Thoracic aorta (tissue), 2 donors: ENCODE measurements at regions not wholly inside any gene's neighbourhood (a gene's known extent, or its start where the extent isn't known, plus 50 kb on each side); places are given as distances from the start of the nearest gene placed in this dataset.

Experiments
- ATAC-seq: fragments of 150-250 bp; one replicate; pipeline ENCODE4 v1.8.0; 2017; ENCODE audit warnings: low read depth; ENCODE audit not compliant: insufficient number of reproducible peaks, low FRiP score
- DNase-seq: peaks from one replicate; pipeline ENCODE4 v3.0.0-alpha.2; 2020; ENCODE audit warnings: low spot score
- H3K27ac ChIP-seq, 2 donors: fragments of 200-600 bp; sonication (generic); 1 replicate in 1 of 2; 2 replicates in 1 of 2; pipeline ENCODE4 v1.5.1; 2016; ENCODE audit warnings: mild to moderate bottlenecking in 2 of 2, moderate library complexity in 2 of 2
- H3K27me3 ChIP-seq: fragments of 200-600 bp; sonication (generic); replicated peaks from 2 replicates; pipeline ENCODE4 v1.6.0; 2016; ENCODE audit warnings: mild to moderate bottlenecking; ENCODE audit not compliant: insufficient read depth
- H3K36me3 ChIP-seq: fragments of 200-600 bp; sonication (generic); one replicate; pipeline ENCODE4 v1.5.1; 2016
- H3K4me1 ChIP-seq, 2 donors: fragments of 200-600 bp; sonication (generic); 1 replicate in 1 of 2; 2 replicates in 1 of 2; pipeline versions ENCODE4 v1.5.1 to v1.6.0; 2016; ENCODE audit warnings: low read depth in 2 of 2, mild to moderate bottlenecking in 1 of 2; ENCODE audit not compliant: control insufficient read depth in 1 of 2
- H3K4me3 ChIP-seq: fragments of 200-600 bp; sonication (generic); 2 replicates; pipeline ENCODE4 v1.5.1; 2016; ENCODE audit warnings: mild to moderate bottlenecking
- H3K9me3 ChIP-seq: fragments of 200-600 bp; sonication (generic); 2 replicates; pipeline ENCODE4 v1.5.1; 2016
- TF ChIP-seq, protein P1 (sequence below): fragments of 200-600 bp; sonication (generic); IDR thresholded peaks from one replicate; pipeline ENCODE4 v1.5.1; 2019; ENCODE audit warnings: antibody characterized with exemption

DNA sequence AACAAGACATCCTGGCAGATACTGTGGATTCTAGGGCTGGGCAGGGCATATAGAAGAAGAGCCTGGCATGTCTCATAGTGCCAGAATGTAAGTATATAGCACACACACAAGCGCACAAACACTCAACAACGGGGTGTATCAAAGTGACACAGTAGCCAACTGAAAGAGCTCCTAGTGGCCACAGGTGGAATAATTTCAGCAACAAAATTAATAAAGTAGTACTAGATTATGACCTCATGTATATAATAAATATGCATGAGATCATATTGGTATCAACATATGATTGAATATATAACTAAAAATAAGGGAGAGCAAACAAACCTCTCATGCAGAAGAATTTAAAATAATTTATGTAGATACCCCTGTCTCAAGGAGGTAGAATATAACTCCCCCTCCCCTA, 72.4 kb upstream of the CXCL12 start:
- TF ChIP-seq, protein P1, sequence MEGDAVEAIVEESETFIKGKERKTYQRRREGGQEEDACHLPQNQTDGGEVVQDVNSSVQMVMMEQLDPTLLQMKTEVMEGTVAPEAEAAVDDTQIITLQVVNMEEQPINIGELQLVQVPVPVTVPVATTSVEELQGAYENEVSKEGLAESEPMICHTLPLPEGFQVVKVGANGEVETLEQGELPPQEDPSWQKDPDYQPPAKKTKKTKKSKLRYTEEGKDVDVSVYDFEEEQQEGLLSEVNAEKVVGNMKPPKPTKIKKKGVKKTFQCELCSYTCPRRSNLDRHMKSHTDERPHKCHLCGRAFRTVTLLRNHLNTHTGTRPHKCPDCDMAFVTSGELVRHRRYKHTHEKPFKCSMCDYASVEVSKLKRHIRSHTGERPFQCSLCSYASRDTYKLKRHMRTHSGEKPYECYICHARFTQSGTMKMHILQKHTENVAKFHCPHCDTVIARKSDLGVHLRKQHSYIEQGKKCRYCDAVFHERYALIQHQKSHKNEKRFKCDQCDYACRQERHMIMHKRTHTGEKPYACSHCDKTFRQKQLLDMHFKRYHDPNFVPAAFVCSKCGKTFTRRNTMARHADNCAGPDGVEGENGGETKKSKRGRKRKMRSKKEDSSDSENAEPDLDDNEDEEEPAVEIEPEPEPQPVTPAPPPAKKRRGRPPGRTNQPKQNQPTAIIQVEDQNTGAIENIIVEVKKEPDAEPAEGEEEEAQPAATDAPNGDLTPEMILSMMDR: no peak
- Histone ChIP-seq H3K4me3 (no peak overlapping the region), H3K27ac (no peak overlapping the region), H3K4me1 (peaks cover 0 to 7% of the 10 kb centered on the region in 2 donors), H3K9me3 (no peaks in the 10 kb centered on the region), H3K27me3 (no peaks in the 10 kb centered on the region), H3K36me3 (no peaks in the 10 kb centered on the region)
- ATAC-seq (no peak), DNase-seq (no peak)

DNA sequence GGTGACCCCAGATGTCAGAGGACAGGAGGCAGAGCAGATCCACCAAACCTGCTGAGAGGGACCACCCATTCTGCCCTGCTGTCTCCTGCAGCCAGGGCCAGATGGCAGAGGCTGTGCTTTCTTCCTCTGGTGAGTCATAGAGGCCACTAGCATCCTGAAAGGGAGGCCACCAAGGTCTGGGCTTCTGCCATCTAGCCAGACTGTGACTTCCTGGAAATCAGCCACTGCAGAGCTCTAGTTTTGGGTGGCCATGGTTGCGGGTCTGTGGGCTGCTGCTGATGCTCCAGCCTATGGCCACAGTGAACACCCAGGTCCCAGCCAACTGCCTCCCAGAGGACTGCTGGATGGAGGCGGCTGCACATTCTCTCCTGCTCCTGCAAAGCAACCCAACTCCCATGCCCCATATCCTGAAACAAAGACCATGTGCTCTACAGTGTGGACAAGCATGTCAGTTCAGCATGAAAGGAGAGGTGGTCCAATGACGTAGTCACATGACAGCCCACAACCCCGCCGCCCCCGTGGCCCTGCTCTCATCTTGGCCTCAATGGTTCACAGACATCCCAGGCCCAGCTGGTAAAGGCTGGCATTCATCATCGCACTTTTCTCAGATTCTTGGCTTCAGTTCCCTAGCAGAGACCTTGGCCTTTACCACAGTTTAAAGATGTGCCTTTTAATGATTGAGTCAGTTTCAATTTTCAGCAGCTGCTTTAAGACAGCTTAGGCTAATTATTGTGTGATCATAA, 73.9 kb upstream of the CXCL12 start:
- no peak for ATAC-seq
- Histone ChIP-seq H3K4me1 (peaks cover 0 to 22% of the 10 kb centered on the region in 2 donors), H3K9me3 (no peaks in the 10 kb centered on the region), H3K36me3 (no peaks in the 10 kb centered on the region), H3K27ac (no peak overlapping the region), H3K27me3 (no peaks in the 10 kb centered on the region), H3K4me3 (no peak overlapping the region)
- no peak for DNase-seq
- TF ChIP-seq, protein P1: no peak

DNA sequence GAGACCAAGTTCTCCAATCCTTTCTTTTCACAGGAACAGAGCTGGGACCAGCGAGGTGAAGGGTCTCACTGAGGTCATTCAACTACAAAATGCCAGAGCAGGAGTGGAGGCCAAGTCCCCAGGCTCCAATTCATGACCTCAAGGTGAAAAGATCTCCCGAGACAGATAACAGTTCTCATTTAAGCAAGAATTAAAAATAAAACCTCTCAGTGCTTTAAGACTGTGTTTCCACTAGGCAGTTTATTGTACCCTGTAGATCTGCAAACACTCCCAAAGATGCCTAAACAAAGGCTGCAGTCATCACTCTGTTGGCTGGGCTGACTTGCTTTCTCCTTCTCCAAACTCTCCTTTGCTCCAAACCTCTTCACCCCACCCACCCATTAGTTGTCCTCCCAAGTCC, 74.8 kb upstream of the CXCL12 start:
- TF ChIP-seq, protein P1: no peak
- H3K27me3 ChIP-seq: no peaks in the 10 kb centered on the region
- no peak overlapping the region for H3K27ac ChIP-seq
- no peak for ATAC-seq
- no peaks in the 10 kb centered on the region for H3K9me3 ChIP-seq
- no peak overlapping the region for H3K4me3 ChIP-seq
- DNase-seq: no peak
- peaks cover 0 to 27% of the 10 kb centered on the region in 2 donors for H3K4me1 ChIP-seq
- no peaks in the 10 kb centered on the region for H3K36me3 ChIP-seq

DNA sequence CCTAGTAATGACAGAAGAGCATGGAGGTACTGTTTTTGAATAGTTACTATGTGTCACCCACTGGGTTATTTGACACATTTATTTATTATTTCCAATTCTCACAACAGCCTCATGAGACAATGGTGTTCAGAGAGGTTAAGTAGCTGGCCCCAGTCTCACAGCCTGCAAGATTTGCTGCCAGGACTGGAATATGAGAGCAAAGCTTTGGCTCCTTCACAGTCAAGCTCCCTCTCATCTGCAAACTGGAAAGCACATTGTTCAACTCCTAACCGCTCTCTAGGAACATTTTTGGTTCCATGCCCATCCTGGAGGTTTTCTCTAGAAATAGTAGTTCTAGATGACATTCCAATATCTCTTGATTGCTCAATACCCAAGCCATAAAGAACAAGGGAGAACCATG, 75.5 kb upstream of the CXCL12 start:
- Histone ChIP-seq H3K36me3 (no peaks in the 10 kb centered on the region), H3K9me3 (no peaks in the 10 kb centered on the region), H3K27me3 (no peaks in the 10 kb centered on the region), H3K4me1 (peaks cover 0 to 27% of the 10 kb centered on the region in 2 donors), H3K4me3 (no peak overlapping the region), H3K27ac (no peak overlapping the region)
- no peak for ATAC-seq
- TF ChIP-seq, protein P1: no peak
- no peak for DNase-seq

DNA sequence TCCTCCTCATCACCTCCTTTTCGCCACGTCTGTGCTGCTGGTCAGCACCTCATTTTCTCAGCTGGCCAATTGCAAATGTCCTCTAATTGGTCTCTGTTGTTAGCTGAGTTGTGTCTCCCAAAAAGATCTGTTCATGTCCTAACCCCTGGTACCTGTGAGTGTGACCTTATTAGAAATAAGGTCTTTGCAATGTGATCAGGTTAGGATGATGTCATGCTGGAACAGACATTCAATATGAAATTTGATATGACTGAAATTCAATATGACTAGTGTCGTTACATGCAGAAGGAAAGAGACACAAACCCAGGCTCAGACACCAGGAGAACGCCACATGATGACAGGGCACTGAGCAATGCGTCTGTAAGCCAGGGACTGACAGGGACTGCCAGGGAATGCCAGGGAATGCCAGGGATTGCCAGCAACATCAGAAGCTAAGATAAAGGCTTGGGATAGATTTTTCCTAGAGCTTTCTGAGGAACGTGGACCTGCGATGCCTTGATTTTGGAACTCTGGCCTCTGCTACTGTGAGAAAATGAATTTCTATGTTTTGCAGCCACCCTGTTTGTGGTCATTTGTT, 77.5 kb upstream of the CXCL12 start:
- Histone ChIP-seq H3K9me3 (no peaks in the 10 kb centered on the region), H3K27me3 (no peaks in the 10 kb centered on the region), H3K27ac (no peak overlapping the region), H3K36me3 (no peaks in the 10 kb centered on the region), H3K4me3 (no peak overlapping the region), H3K4me1 (peaks cover 0 to 27% of the 10 kb centered on the region in 2 donors)
- TF ChIP-seq, protein P1: no peak
- ATAC-seq (no peak), DNase-seq (no peak)
